Stimulated activated CD4-positive, alpha-beta T cell treated with anti-CD3 and anti-CD28 coated beads, Interleukin-12 subunit alpha, Interleukin-12 subunit beta, amount 100 ng/mL, for 4 hours (primary cell): ENCODE measurements at regions not wholly inside any gene's neighbourhood (a gene's known extent, or its start where the extent isn't known, plus 50 kb on each side); places are given as distances from the start of the nearest gene placed in this dataset.
"Not testable (repeated sequence)": the region's sequence is repeated elsewhere in the genome, so short reads cannot be mapped to it uniquely, and the experiment has no call there.

Source experiments
- DNase-seq: peaks from one replicate; pipeline ENCODE4 v3.0.0-alpha.2; 2020

DNA sequence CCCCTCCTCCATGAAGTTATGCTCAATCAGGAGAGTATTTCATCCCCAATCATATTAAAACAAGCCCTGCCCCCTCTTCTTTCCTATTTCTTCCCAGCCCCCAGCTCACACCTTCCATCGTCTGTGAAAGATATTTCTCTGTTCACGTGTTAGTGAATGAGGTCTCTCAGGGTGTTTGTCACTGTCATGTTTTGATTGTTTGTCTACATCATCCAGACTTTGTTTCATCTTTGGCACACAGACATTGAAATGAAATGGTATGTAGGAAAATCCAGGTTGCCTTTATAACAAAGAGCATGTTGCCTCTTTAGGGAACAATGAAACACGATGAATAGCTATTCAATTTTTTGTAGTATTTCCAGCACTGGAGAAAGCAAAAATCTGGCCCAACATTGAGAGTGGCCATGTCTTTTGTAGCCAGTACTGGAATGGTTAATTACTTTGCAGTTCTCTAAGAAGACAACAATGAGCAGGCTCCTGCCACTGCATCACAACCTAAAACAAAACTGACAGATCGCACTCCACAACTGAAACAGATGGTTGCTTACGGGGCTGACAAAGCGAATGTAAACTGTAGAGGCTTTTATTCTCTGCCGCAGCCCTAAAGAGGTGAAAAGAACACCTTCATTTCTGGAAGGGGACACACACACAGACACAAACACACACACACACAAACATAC, 543.6 kb upstream of the CITED2 start:
- no peak for DNase-seq

DNA sequence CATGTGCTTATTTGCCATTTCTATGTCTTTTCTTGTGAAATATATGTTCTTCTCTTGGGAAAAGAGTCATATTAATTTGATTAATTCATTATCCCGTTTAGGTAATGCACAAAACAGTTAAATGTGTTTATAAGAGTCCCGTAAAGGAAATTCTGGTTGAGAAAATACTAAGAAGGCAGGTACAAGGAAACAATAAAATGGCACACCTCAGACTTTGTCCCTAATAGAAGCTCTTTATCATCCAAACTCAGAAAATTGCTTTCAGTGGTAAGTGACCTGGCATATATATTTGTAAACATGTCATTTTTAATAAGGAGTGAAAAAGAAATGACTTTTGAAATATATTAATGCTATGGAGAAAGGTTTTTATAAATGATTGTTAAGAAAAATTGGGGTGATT, 540.5 kb upstream of the CITED2 start:
- no peak for DNase-seq

GRCh38 chr6:139912735-139913400, 538.4 kb upstream of the CITED2 start:
- DNase-seq: no peak

- DNase-seq: no peak
These were observed 535.5 kb upstream of the CITED2 start for GRCh38 chr6:139909992-139910391.

- DNase-seq: no peak
These were observed 531.1 kb upstream of the CITED2 start for GRCh38 chr6:139905404-139906052.

- no peak for DNase-seq
These were observed 530.1 kb upstream of the CITED2 start for GRCh38 chr6:139904568-139904967.

DNA sequence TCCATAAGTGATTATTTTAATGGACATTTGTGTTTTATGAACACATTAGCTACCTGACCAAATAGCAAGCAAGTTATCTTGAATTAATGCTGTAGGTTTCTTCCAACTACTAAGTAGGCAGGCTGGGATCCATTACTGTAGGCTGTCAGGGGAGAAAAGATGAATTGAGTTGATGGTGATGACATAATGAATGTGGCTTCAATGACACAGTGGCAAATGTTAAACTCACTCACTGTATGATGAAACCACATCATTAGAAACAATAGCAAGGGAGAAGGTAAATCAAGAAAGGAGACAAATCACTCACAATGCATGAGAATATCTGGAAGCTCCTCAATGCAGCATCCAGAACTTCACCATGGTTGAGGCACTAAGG, 529.7 kb upstream of the CITED2 start:
- DNase-seq: no peak

GRCh38 chr6:139903411-139904157, 529.1 kb upstream of the CITED2 start:
- DNase-seq: no peak

GRCh38 chr6:139895205-139895793, 520.9 kb upstream of the CITED2 start:
- no peak for DNase-seq

DNA sequence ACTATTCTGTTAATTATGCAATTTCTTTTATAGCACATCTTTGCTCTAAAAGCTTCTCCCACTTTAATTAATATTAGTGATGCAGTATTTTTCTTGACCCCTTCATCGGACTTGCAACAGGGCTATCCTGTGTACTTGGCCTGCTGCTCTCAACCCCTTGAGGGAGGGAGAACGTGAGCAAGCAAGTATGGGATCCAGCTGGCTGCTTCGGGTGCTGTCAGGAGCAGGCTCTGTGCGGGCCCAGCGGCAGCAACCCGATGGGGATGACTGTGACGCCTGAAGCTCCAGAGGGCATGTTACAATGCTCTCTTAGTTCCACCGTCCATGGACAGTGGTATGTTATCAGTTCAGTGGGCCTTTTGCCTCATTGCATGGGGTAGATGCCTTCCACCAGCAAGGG, 519.8 kb upstream of the CITED2 start:
- DNase-seq: no peak

GRCh38 chr6:139891471-139891870, 517.0 kb upstream of the CITED2 start:
- DNase-seq: no peak

- no peak for DNase-seq
These were observed 514.3 kb upstream of the CITED2 start for GRCh38 chr6:139888681-139889122.

GRCh38 chr6:139887275-139887674, 512.8 kb upstream of the CITED2 start:
- no peak for DNase-seq

- DNase-seq: no peak
These were observed 511.9 kb upstream of the CITED2 start for GRCh38 chr6:139886396-139886795.

DNA sequence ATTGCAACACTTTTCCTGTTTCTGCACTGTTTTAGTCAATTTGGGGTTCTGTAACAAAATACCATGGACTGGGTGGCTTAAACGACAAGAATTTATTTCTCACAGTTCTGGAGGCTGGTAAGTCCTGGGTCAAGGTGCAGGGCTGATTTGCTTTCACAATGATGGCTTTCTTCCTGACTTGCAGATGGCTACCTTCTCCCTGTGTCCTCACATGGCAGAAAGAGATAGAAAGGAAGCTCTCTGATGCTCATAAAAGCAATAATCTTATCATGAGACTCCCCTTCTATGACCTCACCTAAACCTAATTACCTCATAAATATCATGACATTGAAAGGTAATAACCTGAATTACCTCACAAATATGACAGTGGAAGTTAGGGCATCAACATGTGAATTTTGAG, 511.5 kb upstream of the CITED2 start:
- no peak for DNase-seq

DNA sequence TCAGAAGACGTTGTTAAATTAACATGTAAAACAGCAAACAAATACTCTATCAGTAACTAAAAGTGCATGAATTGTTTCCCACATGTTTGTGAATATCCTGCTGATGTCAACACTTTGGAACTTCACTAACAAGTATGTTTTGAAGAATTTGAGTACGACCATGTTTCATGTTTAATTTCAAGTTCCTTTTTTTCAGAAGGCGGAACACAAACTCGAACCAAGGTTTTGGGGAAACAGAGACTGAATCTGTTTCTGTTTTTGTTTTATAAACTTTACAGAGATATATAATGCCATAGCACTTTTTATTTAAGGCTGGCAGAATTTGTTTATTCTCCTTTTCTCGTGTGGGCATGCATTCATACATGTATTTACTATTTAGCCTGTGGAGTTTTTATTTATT, 509.3 kb upstream of the CITED2 start:
- no peak for DNase-seq

- DNase-seq: no peak
These were observed 508.7 kb upstream of the CITED2 start for GRCh38 chr6:139882977-139883728.

GRCh38 chr6:139882234-139882633, 507.8 kb upstream of the CITED2 start:
- DNase-seq: no peak

DNA sequence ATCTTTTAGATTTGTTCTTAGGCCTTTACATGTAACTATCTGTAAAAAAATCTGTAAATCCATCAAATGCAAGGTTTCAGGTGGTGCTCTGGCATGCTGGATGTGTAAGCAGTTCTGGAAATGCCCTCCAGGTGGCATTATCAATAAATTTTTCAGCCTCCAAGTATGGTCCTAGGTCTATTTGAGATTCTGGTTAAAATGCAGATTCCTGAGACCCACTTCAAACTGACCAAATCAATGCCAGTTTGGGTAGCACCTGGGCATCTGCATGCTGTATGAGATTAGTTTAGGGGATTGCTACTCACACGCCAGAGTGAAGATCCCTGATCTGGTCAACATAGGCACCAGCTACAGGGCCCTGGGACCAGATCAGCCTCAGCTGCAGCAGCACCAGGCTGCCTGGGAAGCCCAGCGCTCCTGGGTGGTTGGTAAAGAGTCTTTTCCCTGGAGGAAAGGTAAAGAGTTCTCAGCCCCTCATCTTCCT, 507.3 kb upstream of the CITED2 start:
- DNase-seq: no peak

DNA sequence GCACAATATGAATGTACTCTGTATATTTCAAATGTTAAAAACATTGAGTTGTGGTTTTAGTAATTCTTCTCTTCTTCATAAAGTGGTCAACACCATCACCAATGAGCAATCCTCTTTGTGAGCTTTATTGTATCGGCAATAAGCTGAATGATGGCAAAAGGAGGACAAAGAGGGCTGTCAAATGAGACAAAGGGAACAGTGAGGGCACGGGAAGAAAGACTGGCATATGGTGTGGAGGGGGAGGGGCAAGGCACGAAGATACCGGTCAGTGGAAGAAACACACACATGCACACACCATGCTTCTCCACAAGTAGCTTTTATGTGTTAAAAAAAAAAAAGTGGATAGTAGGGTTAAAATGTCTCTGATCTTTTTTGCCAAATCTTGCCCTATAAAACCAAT, 506.8 kb upstream of the CITED2 start:
- no peak for DNase-seq

DNA sequence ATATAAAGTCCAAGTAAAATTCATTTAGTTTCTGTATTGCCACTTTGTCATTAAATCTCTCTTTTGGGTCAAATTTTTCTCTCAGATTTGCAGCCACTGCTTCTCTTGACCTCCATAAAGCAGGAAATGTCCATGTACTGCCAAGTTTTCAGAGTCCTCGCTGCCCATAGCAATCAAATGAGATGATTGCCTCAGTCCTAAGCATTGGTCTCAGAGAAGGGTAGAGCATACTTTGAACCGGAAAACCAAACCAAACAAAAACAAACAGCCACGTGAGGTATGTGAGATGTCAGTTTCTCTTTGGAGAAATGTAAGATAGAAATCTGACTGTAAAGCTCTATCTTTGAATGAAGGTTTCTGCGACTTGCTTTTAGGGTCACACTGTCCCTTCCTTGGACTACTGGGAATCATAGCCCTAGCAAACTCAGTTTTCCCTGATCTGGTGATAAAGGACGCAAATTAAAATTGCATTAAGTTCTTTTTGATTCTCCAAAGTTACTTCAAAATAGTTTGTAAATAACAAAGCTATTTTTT, 505.4 kb upstream of the CITED2 start:
- no peak for DNase-seq

GRCh38 chr6:139879241-139879640, 504.8 kb upstream of the CITED2 start:
- not testable (repeated sequence) for DNase-seq
